GM18508 (cell line): ENCODE measurements at regions not wholly inside any gene's neighbourhood (a gene's known extent, or its start where the extent isn't known, plus 50 kb on each side); places are given as distances from the start of the nearest gene placed in this dataset.
"Not testable (repeated sequence)": the region's sequence is repeated elsewhere in the genome, so short reads cannot be mapped to it uniquely, and the experiment has no call there.

Experiments
- ATAC-seq: cut with Tn5 transposase; IDR thresholded peaks from one replicate; pipeline ENCODE4 v1.9.1; 2021; ENCODE audit warnings: moderate number of reproducible peaks; ENCODE audit not compliant: insufficient read depth, unreplicated experiment

GRCh38 chr15:92705764-92706163 lies 50.2 kb upstream of the FAM174B start:
- no peak for ATAC-seq

- ATAC-seq, result no peak
These were observed 50.6 kb upstream of the FAM174B start for GRCh38 chr15:92706201-92706600.

- ATAC-seq, result no peak
These were observed 52.4 kb upstream of the FAM174B start for GRCh38 chr15:92707880-92708551.

- no peak for ATAC-seq
These were observed 53.1 kb upstream of the FAM174B start for GRCh38 chr15:92708635-92709034.

DNA sequence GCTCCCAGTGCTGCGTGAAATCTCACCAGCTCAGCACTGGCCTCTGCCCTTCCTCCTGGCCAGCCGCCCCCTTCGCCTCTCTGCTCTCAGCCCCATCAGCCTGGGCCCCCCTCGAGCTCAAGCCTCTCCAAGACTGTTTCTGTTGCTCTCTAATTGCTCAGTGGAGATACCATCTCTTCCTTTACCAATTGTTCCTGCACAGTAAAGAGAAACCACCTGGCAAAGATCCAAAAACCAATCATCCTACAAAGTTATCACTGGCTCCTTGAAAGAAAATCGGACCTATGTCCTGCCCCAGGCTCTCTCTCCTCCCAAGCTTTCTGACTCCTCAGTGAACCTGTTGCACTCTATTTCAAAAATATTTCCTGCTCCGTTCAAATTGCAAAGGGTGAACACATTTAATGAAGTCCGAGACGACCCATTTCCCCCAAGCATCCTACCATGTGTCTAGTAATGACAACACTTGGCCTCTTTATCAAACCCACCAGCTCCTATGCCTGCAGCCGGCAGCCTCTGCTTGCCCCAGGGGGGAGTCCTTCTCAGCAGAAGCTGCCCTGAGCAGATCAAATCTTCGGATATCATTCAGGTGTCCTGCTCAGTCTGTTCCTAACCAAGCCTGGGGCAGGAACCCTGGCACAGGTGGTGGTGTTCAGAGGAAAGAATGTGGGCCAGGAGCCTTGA lies 53.7 kb upstream of the FAM174B start:
- no peak for ATAC-seq

DNA sequence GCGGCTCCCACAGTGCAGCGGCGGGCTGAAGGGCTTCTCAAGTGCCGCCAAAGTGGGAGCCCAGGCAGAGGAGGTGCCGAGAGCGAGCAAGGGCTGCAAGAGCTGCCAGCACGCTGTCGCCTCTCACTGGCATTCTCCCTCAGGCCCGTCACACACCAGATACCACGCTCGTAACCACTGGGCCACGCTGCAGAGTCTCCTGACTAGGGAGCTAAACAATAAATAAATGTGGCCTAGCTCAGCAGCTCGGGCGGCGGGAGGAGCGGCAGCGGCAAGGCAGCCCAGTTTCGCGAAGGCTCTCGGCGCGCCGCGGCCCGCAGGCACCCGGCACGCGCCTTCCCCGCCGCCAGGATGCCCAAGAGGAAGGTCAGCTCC lies 55.9 kb upstream of the FAM174B start:
- no peak for ATAC-seq

DNA sequence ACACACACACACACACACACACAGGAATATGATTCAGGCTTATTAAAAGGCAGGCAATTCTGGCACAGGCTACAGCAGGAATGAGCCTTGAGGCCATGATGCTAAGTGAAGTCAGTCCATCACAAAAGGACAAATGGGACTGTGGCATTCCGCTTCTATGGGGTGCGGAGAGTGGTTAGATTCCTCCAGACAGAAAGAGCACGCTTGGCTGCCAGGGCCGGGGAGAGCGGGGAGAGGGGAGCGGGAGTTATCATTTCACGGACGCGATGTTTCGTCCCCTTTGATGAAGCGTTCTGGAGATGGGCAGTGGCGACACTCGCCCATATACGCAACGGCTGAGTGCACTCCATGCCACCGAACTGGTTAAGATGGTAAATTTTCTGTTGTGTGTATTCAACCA lies 58.5 kb upstream of the FAM174B start:
- no peak for ATAC-seq

- no peak for ATAC-seq
These were observed 59.2 kb upstream of the FAM174B start for GRCh38 chr15:92714477-92715401.

DNA sequence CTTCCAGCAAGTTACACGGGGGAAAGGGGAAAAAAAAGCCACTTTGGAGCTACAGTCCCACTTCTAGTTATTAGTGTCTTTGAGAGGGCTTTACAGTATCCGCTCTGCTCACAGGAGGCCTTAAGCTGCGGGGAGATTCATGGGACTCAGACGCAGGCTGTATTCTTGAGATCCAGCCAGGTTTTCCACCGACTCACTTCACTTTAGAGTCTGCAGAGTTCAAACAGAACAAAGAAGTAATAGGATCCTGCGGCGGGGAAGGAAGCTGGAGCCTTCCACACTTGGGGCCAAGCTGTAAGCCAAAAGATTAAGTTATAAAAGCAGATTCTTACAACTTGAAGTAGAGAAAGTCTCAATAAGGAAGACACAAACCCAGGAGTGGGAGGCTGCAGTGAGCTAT lies 60.2 kb upstream of the FAM174B start:
- ATAC-seq, result no peak

DNA sequence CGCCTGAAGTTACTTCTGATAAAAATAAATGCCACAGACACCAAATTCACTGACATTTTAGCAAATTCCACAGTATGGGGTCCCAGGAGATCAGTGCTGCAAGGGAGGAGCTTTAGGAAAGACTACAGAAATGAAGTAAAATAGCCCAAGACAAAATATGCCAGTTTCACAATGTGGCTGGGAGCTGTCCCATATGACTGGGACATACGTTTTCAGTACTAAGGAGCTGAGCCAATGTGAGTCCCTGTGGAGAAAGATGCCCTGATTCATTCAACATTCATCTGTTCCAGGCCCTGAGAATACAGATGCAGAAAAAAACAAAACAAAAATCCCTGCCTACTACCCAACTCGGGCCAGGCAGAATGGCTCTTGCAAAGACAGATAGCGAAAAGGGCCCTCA lies 63.4 kb upstream of the FAM174B start:
- ATAC-seq, result no peak

DNA sequence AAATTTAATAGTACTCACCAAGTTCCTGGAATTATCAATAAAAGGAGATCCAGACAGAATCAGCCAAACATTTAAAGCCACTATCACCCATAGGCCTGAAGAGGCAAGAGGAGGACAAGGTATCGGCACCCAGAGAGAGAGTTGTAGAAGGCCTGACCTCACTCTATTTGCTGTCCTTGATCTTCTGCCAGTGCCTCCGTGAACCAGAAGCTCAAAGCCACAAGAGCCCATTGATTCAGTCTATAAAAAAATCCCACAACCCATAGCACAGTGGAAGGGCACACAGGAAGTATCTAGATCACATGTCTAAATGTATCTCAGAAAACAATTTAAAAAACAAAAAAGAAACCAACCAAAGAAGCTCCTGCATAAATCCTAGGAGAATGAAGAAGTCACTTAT lies 68.6 kb upstream of the FAM174B start:
- ATAC-seq, result no peak

DNA sequence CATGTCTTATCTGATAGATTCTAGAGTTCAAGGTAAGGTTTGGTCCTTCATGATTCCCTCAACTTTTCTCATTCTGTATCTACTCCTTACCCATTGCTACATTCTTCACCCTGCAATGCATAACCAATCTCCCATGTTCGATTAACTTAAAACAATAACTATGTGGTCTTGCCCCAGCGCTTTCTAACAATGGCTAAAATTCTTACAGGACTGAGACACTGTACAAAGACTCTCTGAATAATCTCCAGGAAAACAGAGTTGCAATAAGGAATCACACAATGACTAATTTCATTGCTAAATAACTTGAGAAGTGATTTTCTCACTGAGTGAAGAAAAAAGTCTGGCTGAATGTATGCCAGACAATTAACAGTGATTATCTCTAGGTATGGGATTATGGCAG lies 69.6 kb upstream of the FAM174B start:
- ATAC-seq, result no peak

- ATAC-seq, result no peak
These were observed 72.7 kb upstream of the FAM174B start for GRCh38 chr15:92728266-92728665.

GRCh38 chr15:92733090-92733933 lies 77.7 kb upstream of the FAM174B start:
- no peak for ATAC-seq

DNA sequence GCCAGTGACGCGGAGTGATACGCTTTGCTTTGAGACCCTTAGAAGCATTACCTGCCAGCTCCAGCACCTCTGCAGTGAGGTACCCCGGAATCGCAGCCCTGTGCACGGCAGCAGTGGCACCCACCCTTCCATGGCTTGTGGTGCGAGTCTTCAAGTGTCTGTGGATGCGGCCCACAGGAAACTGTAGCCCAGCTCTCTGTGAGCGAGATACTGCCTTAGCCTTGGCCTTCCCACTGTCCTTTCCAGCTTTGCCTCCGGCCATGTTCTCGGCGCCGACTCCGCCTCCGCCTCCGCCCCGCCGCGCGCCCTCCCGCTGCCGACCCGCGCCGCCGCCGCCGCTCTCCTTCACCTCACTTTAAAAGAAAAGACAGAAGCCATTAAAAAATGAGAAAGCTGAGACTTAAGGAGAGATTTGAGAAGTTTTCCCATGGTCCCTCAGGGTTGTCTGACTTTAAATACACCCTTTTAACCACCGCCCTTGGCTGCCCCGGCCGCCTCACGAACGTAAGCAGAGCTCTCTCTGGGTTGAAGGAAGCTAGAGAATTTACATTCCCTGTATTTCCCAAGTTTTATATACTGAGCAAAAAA lies 78.5 kb upstream of the FAM174B start:
- ATAC-seq, result no peak

DNA sequence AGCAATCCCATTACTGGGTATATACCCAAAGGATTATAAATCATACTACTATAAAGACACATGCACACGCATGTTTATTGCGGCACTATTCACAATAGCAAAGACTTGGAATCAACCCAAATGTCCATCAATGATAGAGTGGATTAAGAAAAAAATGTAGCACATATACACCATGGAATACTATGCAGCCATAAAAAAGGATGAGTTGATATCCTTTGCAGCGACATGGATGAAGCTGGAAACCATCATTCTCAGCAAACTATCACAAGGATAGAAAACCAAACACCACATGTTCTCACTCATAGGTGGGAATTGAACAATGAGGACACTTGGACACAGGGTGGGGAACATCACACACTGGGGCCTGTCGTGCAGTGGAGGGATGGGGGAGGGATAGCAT lies 83.7 kb upstream of the FAM174B start:
- not testable (repeated sequence) for ATAC-seq

- ATAC-seq, result no peak
These were observed 90.3 kb upstream of the FAM174B start for GRCh38 chr15:92745845-92746271.

DNA sequence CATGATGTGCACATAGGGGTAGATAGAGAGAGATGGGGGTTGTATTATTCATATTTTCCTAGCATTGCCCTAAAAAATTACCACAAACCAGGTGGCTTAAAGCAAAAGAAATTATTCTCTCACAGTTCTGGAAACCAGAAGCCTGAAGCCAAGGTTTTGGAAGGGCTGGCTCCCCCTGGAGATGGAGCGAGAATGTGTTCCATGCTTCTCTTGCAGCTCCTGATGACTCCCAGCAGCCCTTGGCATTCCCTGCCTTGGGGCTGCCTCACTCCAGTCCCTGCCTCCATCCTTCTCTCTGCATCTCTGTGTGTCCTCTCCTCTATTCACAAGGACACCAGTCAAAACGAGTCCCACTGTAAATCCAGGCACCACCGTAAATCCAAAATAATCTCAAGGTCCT lies 91.5 kb upstream of the FAM174B start:
- ATAC-seq, result no peak

DNA sequence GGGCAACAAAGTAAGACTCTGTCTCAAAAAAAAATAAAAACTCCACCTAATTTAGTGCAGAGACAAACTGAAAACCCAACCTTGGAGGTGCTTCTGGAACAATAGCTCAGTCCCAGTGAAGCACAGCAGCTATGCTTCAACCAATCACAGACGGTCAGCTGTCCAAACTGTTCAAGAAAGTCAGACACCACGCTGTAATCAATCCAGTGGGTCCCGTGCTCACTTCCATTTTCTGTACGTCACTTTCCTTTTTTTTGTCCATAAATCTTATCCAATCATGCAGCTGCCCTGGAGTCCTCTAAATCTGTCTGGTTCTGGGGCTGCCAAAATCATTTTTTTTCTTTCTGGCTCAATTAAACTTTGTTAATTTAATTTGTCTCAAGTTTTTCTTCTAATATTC lies 93.6 kb upstream of the FAM174B start:
- ATAC-seq, result no peak

- no peak for ATAC-seq
These were observed 94.4 kb upstream of the FAM174B start for GRCh38 chr15:92749946-92750345.
